Choroid plexus epithelial cell (primary cell): ENCODE measurements at regions not wholly inside any gene's neighbourhood (a gene's known extent, or its start where the extent isn't known, plus 50 kb on each side); places are given as distances from the start of the nearest gene placed in this dataset.

Source experiments
- DNase-seq: peaks from one replicate; pipeline ENCODE4 v3.0.0-alpha.2; 2010; ENCODE audit warnings: low read depth
- H3K4me3 ChIP-seq: 2 replicates; pipeline ENCODE4 v1.5.1; 2011; ENCODE audit warnings: low read depth, mild to moderate bottlenecking, control low read depth, low read length, moderate library complexity
- TF ChIP-seq, protein P1 (sequence below): conservative IDR thresholded peaks from 2 replicates; pipeline ENCODE4 v1.5.1; 2011; ENCODE audit warnings: low read depth, mild to moderate bottlenecking, control low read depth, inconsistent platforms, low read length, moderate library complexity

DNA sequence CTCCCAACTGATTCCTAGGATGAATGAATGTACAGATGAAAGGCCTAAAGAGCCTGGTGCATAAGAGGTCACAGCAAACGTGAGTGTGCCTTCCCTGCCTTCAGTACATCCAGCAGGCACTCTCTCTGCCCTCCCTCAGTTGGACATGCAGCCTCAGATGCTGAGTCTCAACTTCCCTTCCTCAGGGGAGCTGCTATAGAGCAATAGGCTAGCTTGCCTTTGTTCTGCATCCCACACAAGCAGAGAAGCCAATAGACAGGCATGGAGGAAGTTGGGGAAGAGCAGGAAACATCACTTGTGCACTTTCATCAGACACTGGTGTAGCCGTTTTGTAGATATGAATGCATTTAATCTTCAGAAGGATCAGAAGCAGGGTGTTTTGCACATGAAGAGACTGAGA is 147.5 kb upstream of the THBS1 start:
- TF ChIP-seq, protein P1, sequence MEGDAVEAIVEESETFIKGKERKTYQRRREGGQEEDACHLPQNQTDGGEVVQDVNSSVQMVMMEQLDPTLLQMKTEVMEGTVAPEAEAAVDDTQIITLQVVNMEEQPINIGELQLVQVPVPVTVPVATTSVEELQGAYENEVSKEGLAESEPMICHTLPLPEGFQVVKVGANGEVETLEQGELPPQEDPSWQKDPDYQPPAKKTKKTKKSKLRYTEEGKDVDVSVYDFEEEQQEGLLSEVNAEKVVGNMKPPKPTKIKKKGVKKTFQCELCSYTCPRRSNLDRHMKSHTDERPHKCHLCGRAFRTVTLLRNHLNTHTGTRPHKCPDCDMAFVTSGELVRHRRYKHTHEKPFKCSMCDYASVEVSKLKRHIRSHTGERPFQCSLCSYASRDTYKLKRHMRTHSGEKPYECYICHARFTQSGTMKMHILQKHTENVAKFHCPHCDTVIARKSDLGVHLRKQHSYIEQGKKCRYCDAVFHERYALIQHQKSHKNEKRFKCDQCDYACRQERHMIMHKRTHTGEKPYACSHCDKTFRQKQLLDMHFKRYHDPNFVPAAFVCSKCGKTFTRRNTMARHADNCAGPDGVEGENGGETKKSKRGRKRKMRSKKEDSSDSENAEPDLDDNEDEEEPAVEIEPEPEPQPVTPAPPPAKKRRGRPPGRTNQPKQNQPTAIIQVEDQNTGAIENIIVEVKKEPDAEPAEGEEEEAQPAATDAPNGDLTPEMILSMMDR, result no peak
- H3K4me3 ChIP-seq, result no peak overlapping the region
- DNase-seq, result no peak

DNA sequence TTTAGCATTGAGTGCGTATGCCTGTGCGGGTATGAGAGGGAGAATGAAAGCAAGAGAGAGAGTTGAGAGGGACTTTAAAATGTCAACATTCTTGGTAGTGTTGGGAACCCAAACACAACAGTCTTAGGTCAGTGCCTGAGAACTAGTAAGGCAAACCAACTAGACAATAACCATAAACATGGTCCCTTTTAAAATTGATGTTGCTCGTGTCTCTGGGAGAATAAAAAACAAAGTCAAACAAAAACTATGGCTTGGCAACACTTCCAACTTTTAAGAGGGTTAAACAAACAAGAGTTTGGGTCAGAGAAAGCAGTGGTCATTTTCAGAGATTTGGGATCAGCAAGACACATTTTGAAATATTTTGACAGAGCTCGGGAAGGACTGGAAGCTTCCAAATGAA is 146.7 kb upstream of the THBS1 start:
- no peak overlapping the region for H3K4me3 ChIP-seq
- DNase-seq, result no peak
- TF ChIP-seq, protein P1, result no peak

DNA sequence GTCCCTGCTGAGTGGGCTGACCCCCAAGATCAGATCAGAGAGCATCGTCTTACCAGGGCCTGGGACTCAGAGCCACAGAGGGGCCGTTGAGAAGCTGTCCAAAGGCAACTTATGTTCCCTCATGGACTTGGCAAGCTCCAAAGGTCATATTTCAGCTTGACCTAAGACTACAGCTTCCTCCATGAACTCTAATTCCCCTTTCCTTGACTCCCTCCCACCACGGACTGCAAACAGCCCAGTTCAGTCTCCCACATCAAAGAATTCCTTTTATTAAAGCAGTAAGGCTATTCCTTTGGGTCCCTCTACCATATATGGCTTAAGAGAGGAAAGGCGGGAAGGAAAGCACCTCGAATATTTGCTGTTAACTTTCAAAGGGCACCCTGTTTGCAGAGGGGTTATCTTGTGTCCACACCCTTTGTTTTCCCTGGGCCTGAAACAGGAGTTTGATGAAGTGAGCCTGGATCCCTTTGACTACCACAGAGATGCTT is 146.1 kb upstream of the THBS1 start:
- no peak overlapping the region for H3K4me3 ChIP-seq
- TF ChIP-seq, protein P1, result no peak
- peak; percentile 55 for DNase-seq

DNA sequence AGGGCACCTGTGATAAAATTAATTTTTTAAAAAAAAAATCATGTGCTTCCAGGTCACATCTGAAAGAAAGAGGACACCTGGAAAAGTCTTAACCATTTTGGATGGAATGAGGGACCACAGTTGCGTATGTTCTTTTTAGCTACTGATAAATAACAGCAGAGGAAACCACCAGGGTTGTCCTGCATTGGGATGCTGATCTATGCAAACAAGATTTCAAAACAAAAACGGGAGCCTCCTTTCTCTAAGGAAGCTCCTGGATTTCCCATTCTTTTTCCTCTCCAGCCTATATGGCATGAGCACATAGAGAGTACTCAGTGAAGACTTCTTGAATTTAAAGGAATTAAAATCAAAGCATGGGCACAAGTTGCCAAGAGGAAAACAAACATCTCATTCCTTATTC is 145.6 kb upstream of the THBS1 start:
- no peak for DNase-seq
- TF ChIP-seq, protein P1, result no peak
- no peak overlapping the region for H3K4me3 ChIP-seq

DNA sequence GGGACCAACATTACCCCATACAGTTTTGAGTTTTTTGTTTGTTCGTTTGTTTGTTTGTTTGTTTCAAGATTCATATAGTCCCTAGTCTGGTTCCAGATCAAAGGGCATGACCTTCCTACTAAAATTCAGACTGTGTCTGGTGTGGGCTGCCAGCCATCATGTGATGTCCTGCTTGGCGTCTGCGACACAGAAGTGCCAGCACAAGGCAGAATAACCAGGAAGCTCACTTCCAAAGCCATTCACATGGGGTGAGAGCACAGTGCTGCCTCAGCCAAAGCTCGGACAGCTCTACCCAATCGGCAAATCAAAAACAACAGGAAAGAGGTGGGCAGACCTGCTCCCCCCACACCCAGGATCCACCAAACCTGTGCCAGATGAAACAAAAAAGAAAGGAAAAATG is 142.6 kb upstream of the THBS1 start:
- TF ChIP-seq, protein P1, result no peak
- no peak for DNase-seq
- no peak overlapping the region for H3K4me3 ChIP-seq

DNA sequence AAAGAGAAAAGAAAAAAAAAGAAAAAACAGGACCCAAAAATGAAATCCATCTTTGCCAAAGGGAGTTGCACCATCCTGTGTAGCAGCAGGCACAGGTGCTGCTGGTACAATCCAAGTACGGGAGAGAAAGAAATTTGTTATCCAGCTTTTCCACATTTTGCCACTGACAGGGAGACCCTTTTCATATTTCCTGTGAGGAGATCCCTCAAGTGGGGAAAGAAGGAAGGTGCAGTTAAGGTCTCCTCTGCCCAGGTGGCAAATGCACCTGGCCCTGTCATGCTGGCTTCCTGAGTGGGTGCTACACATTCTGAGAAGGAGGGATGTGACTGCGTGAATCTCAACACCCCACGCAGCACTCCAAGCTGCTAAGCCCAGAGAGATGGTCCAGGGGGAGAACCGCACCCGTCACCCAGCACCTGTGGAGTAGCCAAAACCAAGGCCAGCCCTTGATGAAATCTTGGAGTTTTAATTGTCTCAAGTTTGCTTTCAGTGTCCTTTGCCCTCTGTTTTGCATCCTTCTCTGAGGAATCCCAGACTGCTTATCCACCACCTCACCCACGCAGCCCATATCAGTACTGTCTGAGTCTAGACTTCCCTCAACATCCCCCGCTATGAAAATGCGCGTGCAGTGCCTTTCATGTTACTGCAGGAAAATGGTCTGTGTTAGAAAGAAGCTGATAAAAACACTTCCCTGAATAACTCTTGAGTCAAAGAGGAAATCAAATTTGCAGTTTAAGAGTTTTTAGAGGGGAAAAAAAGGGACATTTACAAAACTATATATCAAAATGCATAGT is 141.9 kb upstream of the THBS1 start:
- TF ChIP-seq, protein P1, result peak; percentile 18
- DNase-seq, result no peak
- no peak overlapping the region for H3K4me3 ChIP-seq

DNA sequence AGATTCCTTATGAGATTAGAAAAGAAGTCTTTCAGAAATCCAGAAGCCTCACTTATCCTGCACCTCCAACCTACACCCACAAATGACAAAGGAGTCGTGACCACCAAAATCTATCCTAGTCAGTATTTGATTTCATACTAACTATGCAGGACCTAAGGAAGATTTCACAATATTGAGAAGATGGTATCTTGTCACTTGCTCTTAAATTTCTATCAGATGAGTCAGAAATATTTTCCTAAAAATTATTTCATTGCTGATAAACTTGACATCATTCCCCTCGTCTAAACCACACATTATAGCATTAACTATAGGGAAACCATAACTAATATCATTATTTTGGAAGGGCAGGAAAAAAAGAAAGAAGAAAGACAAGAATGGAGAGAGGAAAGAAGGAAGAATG is 138.0 kb upstream of the THBS1 start:
- TF ChIP-seq, protein P1, result no peak
- no peak for DNase-seq
- no peak overlapping the region for H3K4me3 ChIP-seq
